ENCODE measurements at regions not wholly inside any gene's neighbourhood (a gene's known extent, or its start where the extent isn't known, plus 50 kb on each side); places are given as distances from the start of the nearest gene placed in this dataset.

DNA sequence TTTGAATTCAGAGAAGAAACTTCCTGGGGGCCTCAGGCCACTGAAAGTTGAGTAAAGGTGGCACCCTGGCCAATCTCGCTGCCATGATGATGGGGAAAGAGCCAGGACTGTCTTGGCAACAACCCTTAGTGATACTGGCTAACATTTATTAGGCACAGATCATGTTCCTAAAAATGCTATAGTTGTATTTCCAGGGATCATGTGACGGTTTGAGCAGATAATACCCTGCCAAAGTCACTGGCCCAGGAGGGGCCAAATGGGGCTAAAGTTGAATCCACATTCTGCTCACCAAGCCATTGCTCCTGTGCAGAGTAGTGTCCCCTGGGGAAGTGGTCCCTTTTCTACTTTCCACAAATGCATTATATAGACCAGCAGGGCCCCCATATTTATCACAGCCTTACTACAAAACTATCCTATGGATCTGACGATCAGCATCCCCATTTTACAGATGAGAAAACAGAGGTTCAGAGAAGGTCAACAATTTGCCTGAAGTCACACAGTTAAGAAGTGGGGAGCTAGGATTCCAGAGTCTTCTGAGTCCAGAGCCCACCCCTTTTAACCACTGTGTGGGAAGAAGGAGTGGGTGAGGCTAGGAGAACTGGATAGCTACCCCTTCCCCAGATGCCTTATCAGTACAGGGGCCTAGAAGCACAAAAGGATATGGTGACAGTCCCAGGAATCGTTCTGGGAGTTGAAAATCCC, 300.0 kb upstream of the IRX3 start:
- TF ChIP-seq, protein P1, sequence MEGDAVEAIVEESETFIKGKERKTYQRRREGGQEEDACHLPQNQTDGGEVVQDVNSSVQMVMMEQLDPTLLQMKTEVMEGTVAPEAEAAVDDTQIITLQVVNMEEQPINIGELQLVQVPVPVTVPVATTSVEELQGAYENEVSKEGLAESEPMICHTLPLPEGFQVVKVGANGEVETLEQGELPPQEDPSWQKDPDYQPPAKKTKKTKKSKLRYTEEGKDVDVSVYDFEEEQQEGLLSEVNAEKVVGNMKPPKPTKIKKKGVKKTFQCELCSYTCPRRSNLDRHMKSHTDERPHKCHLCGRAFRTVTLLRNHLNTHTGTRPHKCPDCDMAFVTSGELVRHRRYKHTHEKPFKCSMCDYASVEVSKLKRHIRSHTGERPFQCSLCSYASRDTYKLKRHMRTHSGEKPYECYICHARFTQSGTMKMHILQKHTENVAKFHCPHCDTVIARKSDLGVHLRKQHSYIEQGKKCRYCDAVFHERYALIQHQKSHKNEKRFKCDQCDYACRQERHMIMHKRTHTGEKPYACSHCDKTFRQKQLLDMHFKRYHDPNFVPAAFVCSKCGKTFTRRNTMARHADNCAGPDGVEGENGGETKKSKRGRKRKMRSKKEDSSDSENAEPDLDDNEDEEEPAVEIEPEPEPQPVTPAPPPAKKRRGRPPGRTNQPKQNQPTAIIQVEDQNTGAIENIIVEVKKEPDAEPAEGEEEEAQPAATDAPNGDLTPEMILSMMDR (IDR thresholded peaks at IDR 0.05; ENCODE audit: low read depth, low read length, missing control alignments), result no peak
- no peak overlapping the region for H3K4me3 ChIP-seq (replicated peaks; ENCODE audit: low read depth, low read length)
- DNase-seq (ENCODE audit: extremely low read depth, low read depth), result no peak

DNA sequence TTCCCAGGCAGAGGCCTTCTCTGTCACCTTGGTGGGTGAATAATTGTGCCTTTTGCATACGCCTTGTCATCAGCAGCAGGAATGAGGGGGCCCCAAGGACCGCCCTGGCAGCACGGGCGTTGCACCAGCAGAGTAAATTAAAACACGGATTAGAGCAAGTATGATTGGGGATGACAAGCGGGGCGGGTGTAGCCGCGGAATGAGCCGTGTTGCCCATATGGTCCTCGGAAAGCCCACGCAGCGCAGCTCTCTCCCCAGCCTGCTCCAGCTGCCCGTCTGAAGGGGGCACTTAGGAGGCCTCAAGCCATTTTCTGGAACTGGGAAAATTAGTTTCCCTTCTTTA, 299.4 kb upstream of the IRX3 start:
- TF ChIP-seq, protein P1 (IDR thresholded peaks at IDR 0.05; ENCODE audit: low read depth, low read length, missing control alignments), result no peak

DNA sequence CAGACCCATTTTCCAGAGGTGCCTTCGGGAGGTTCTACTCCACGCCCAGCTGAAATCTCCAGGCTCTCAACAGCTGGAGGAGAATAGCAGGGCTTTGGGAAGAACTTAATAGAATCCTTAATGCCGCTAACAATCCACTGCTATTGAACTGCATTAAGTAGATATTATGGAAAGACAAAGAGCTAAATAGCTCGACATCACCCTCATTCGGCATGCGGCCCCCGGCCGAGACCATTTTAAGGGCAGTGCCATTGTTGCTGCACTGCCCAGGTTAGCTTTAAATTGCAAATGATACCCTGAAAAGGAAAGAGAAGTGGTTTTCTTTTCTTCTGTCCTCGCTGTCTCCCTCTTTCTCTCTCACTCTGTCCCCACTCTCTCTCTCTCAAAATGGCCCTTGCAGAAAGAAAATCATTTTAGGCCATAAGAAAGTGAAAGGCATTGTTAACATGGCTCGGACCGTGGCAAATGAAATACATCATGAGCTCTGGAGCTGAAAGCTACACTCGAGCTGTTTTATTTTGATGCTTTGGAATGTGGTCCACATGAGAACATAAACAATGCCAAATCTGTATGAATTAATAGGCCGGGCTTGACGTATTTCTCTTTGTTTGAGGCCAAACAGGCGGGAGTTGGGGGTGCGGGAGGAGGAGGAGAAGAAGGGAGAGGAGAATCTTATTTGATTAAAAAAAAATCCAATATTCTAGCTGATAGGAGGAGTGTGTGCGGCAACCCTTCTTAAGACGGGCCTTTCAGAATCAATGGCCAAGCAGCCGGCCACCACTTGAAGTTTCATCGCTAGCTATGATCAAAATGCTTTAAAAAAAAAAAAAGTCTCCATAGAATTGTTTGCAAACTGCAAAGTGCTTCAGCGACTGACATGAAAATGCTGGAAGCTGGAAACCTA, 298.8 kb upstream of the IRX3 start:
- no peak overlapping the region for H3K4me3 ChIP-seq (replicated peaks; ENCODE audit: low read depth, low read length)
- no peak for DNase-seq (ENCODE audit: extremely low read depth, low read depth)
- TF ChIP-seq, protein P1 (IDR thresholded peaks at IDR 0.05; ENCODE audit: low read depth, low read length, missing control alignments), result no peak

More for the DNA sequence above, 299.4 kb upstream of the IRX3 start:
- no peak for DNase-seq (ENCODE audit: extremely low read depth, low read depth)
- no peak overlapping the region for H3K4me3 ChIP-seq (replicated peaks; ENCODE audit: low read depth, low read length)

DNA sequence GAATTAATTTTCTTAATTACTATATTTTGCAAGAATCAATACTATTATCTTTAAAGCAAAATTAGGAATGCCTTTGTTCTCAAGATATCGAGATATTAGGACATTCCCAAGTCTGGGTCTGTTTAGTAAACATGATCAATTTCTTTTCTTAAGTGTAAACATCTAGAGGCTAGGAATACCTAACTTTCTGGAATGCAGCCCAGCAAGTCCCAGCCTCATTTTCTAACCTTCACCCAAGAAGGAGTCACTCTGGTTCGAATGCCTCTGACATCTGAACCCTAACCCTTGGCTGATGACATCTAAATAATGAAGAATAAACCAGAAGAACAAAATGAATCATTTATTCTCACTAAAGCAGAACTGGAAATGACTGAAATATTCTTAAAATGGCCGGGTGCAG, 297.5 kb upstream of the IRX3 start:
- DNase-seq (ENCODE audit: extremely low read depth, low read depth), result no peak
- TF ChIP-seq, protein P1 (IDR thresholded peaks at IDR 0.05; ENCODE audit: low read depth, low read length, missing control alignments), result no peak
- H3K4me3 ChIP-seq (replicated peaks; ENCODE audit: low read depth, low read length), result no peak overlapping the region

DNA sequence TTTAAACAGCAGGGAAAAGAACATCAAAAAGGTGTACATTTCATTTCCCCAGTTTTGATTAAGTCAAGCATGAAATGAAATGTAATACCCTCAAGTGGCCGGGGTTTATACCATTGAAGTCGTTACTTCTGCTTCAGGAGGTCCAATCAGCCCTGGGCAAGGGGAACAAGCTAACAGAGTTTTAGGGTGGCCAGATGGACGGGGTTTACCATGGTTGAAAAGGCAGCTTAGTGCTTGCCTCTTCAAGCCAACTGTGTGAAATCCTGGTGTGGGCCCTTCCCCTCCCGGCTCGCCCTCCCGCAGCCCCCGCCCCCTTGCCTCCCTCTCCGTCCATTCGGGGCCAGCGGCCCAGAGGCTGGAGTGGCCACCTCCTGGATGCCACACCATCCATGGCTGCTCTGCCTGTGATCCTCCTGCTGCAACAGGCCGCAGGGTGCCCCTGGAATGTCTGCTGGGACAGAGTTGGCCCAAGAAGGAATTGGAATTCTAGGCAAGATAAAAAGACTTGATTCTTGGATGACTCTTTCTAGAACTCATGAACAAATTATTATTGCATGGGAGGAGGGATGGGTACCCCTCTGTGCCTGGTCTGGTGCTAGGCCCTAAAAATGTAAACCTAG, 296.2 kb upstream of the IRX3 start:
- TF ChIP-seq, protein P1 (IDR thresholded peaks at IDR 0.05; ENCODE audit: low read depth, low read length, missing control alignments), result no peak
- no peak overlapping the region for H3K4me3 ChIP-seq (replicated peaks; ENCODE audit: low read depth, low read length)
- DNase-seq (ENCODE audit: extremely low read depth, low read depth), result no peak

DNA sequence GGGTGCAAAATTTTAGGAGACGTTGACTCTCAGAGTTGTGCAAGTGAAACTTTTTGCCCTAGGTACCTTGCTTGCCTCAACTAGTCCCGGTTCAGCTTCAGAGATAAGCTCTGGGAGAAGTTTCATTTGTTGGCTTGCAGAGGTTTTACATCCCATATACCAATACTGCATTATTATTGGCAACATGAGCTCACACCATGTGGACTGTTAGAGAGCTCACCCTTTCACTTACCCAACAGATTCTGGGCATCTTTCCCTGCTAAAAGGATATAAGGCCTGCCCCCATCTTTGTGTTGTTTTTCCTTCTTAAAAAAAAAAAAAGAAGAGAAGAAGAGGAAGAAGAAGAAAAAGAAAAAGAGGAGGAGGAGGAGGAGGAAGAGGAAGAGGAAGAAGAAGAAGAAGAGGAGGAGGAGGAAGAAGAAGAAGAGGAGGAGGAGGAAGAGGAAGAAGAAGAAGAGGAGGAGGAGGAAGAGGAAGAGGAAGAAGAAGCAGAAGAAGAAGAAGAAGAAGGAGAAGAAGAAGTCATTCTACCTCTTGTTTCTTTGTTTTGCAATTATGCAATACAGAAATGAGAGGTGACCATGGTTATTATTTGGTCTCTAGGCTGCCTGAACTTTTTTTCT, 292.6 kb upstream of the IRX3 start:
- no peak for DNase-seq (ENCODE audit: extremely low read depth, low read depth)
- H3K4me3 ChIP-seq (replicated peaks; ENCODE audit: low read depth, low read length), result no peak overlapping the region

More for the DNA sequence above, 292.6 kb upstream of the IRX3 start:
- TF ChIP-seq, protein P1 (IDR thresholded peaks at IDR 0.05; ENCODE audit: low read depth, low read length, missing control alignments), result no peak

All from HFF-Myc (cell line).